Gastroesophageal sphincter (tissue), 3 donors: ENCODE measurements at regions not wholly inside any gene's neighbourhood (a gene's known extent, or its start where the extent isn't known, plus 50 kb on each side); places are given as distances from the start of the nearest gene placed in this dataset.

Source experiments
- CTCF ChIP-seq, 4 experiments: fragments of 200-600 bp in 2 of 4; fragments of 450-650 bp in 2 of 4; sonication (generic) in 1 of 4; IDR thresholded peaks; one replicate each; pipeline ENCODE4 v1.5.1; 2017 to 2019; ENCODE audit warnings: antibody characterized with exemption in 4 of 4, mild to moderate bottlenecking in 2 of 4, moderate library complexity in 2 of 4
- EP300 ChIP-seq: sonication (generic); formaldehyde crosslinking; IDR thresholded peaks from one replicate; pipeline ENCODE4 v1.6.1; 2017; ENCODE audit warnings: antibody characterized with exemption, mild to moderate bottlenecking
- POLR2A ChIP-seq, 2 donors: fragments of 450-650 bp; IDR thresholded peaks; one replicate each; pipeline ENCODE4 v1.6.1; 2017; ENCODE audit warnings: antibody characterized with exemption in 2 of 2, mild to moderate bottlenecking in 2 of 2, moderate library complexity in 1 of 2
- POLR2AphosphoS5 ChIP-seq: sonication (generic); formaldehyde crosslinking; IDR thresholded peaks from one replicate; pipeline ENCODE4 v1.6.1; 2017; ENCODE audit warnings: antibody characterized with exemption

DNA sequence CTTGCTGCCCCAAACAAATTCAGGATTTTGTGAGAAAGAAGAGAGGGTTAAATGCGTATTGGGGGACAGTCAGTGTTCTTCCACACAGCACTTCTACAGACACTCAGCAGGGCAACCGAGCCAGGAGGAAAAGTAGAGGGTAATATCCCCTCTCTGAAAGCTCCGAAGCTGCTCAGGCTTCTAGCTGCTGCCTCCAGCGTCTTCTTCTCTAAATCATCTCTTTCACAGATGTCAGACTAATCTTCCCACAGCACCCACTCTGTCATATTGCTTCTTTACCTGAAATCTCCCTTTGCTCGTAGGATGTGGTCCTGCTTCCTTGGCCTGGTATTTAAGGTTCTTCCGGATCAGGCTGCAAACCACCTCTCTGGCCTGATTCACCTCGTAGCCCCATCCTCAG, 117.6 kb upstream of the HAAO start:
- TF ChIP-seq CTCF (IDR thresholded peaks at IDR 0.05) (no peak), POLR2A (IDR thresholded peaks at IDR 0.05) (no peak), POLR2AphosphoS5 (no peak), EP300 (no peak)
